ENCODE measurements at regions not wholly inside any gene's neighbourhood (a gene's known extent, or its start where the extent isn't known, plus 50 kb on each side); places are given as distances from the start of the nearest gene placed in this dataset.

DNA sequence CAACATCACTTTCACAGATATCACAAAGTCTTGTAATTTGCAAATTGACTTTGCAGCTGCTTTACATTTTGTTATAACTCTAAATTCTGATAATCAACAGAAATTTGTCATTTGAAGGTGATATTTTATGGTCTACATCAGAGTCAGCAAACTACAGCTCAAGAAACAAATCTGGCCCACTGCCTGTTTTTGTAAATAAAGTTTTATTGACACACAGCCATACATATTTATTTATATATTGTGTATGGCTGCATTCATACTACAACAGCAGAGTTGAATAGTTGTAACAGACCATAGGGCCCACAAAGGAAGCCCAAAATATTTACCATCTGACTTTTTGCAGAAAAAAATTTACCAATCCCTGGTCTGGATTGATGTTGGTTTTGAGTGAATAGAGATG is 87.0 kb upstream of the GRIA1 start:
- TF ChIP-seq, protein P1, sequence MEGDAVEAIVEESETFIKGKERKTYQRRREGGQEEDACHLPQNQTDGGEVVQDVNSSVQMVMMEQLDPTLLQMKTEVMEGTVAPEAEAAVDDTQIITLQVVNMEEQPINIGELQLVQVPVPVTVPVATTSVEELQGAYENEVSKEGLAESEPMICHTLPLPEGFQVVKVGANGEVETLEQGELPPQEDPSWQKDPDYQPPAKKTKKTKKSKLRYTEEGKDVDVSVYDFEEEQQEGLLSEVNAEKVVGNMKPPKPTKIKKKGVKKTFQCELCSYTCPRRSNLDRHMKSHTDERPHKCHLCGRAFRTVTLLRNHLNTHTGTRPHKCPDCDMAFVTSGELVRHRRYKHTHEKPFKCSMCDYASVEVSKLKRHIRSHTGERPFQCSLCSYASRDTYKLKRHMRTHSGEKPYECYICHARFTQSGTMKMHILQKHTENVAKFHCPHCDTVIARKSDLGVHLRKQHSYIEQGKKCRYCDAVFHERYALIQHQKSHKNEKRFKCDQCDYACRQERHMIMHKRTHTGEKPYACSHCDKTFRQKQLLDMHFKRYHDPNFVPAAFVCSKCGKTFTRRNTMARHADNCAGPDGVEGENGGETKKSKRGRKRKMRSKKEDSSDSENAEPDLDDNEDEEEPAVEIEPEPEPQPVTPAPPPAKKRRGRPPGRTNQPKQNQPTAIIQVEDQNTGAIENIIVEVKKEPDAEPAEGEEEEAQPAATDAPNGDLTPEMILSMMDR (IDR thresholded peaks at IDR 0.05), result no peak
- TF ChIP-seq POLR2A (IDR thresholded peaks at IDR 0.05), result no peak

Data from upper lobe of left lung (tissue), 4 donors.